Neural cell (in vitro differentiated cells): ENCODE measurements at regions not wholly inside any gene's neighbourhood (a gene's known extent, or its start where the extent isn't known, plus 50 kb on each side); places are given as distances from the start of the nearest gene placed in this dataset.

ENCODE experiments used
- H2AFZ ChIP-seq: fragments of 200-600, 300-800 bp; sonication (generic), shearing (Covaris generic); 2 replicates; pipeline ENCODE4 v1.6.0; 2014; ENCODE audit warnings: low read depth, mild to moderate bottlenecking, antibody characterized with exemption, low read length, moderate library complexity
- H3F3A ChIP-seq: fragments of 200-600 bp; shearing (Covaris generic); 2 replicates; pipeline ENCODE4 v1.6.1; 2016; ENCODE audit warnings: mild to moderate bottlenecking, moderate library complexity, mixed read lengths, antibody characterized with exemption, low read length; ENCODE audit not compliant: insufficient read depth, poor library complexity, severe bottlenecking
- H3K27ac ChIP-seq: fragments of 200-600, 300-800 bp; sonication (generic), shearing (Covaris generic); 2 replicates; pipeline ENCODE4 v1.5.1; 2014; ENCODE audit warnings: mild to moderate bottlenecking, low read length, moderate library complexity
- H3K27me3 ChIP-seq: fragments of 300-800, 200-600 bp; sonication (generic), shearing (Covaris generic); 2 replicates; pipeline ENCODE4 v1.6.0; 2014; ENCODE audit warnings: mild to moderate bottlenecking, low read depth, low read length, moderate library complexity; ENCODE audit not compliant: insufficient read depth
- H3K36me3 ChIP-seq: fragments of 300-800, 200-600 bp; sonication (generic), shearing (Covaris generic); 2 replicates; pipeline ENCODE4 v1.5.1; 2014; ENCODE audit warnings: mild to moderate bottlenecking, antibody characterized with exemption, low read length, moderate library complexity; ENCODE audit not compliant: insufficient read depth
- H3K4me2 ChIP-seq: fragments of 300-800, 200-600 bp; sonication (generic), shearing (Covaris generic); 2 replicates; pipeline ENCODE4 v1.6.0; 2014; ENCODE audit warnings: mild to moderate bottlenecking, low read length
- H3K4me3 ChIP-seq: fragments of 300-800, 200-600 bp; sonication (generic), shearing (Covaris generic); 2 replicates; pipeline ENCODE4 v1.5.1; 2014; ENCODE audit warnings: mild to moderate bottlenecking, low read length, moderate library complexity
- H3K79me2 ChIP-seq: fragments of 200-600 bp; shearing (Covaris generic); replicated peaks from 2 replicates; pipeline ENCODE4 v1.6.0; 2014; ENCODE audit warnings: mild to moderate bottlenecking, low read length, moderate library complexity; ENCODE audit not compliant: insufficient read depth
- H3K9ac ChIP-seq: fragments of 300-800, 200-600 bp; sonication (generic), shearing (Covaris generic); 2 replicates; pipeline ENCODE4 v1.6.1; 2016; ENCODE audit warnings: mild to moderate bottlenecking, low read length, mixed read lengths
- H3K9me2 ChIP-seq: fragments of 200-600 bp; shearing (Covaris generic); 2 replicates; pipeline ENCODE4 v1.6.1; 2016; ENCODE audit warnings: mild to moderate bottlenecking, low read length, mixed read lengths; ENCODE audit not compliant: insufficient read depth
- H3K9me3 ChIP-seq: fragments of 200-600, 300-800 bp; sonication (generic), shearing (Covaris generic); 2 replicates; pipeline ENCODE4 v1.6.1; 2016; ENCODE audit warnings: mild to moderate bottlenecking, mixed run types, low read length, moderate library complexity, mixed read lengths
- H4K20me1 ChIP-seq: fragments of 200-600 bp; shearing (Covaris generic); 2 replicates; pipeline ENCODE4 v1.6.1; 2016; ENCODE audit warnings: mild to moderate bottlenecking, mixed run types; ENCODE audit not compliant: insufficient read depth
- EP300 ChIP-seq: fragments of 450-650 bp; conservative IDR thresholded peaks from 2 replicates; pipeline ENCODE4 v1.6.1; 2014; ENCODE audit warnings: antibody characterized with exemption, mild to moderate bottlenecking, moderate library complexity; ENCODE audit not compliant: poor library complexity, severe bottlenecking
- EZH2 ChIP-seq: fragments of 200-600, 300-800 bp; shearing (Covaris generic), sonication (generic); IDR thresholded peaks from 2 replicates; pipeline ENCODE4 v1.6.1; 2014; ENCODE audit warnings: antibody characterized with exemption, low read length, borderline replicate concordance, mild to moderate bottlenecking; ENCODE audit not compliant: insufficient read depth, poor library complexity, severe bottlenecking
- MXI1 ChIP-seq: fragments of 450-650 bp; conservative IDR thresholded peaks from 2 replicates; pipeline ENCODE4 v1.6.1; 2014; ENCODE audit warnings: antibody characterized with exemption, mild to moderate bottlenecking; ENCODE audit not compliant: poor library complexity, severe bottlenecking
- POLR2AphosphoS5 ChIP-seq: IDR thresholded peaks from 2 replicates; pipeline ENCODE4 v1.6.1; 2012
- RAD21 ChIP-seq: fragments of 450-650 bp; conservative IDR thresholded peaks from 2 replicates; pipeline ENCODE4 v1.6.1; 2014; ENCODE audit warnings: antibody characterized with exemption, mild to moderate bottlenecking, moderate library complexity
- SMC3 ChIP-seq: fragments of 450-650 bp; conservative IDR thresholded peaks from 2 replicates; pipeline ENCODE4 v1.6.1; 2014; ENCODE audit warnings: antibody characterized with exemption, mild to moderate bottlenecking, moderate library complexity; ENCODE audit not compliant: poor library complexity
- TAF1 ChIP-seq: IDR thresholded peaks from 2 replicates; pipeline ENCODE4 v1.6.1; 2012; ENCODE audit warnings: low read depth
- TF ChIP-seq, protein P1 (sequence below): fragments of 450-650 bp; IDR thresholded peaks from 2 replicates; pipeline ENCODE4 v1.5.1; 2014; ENCODE audit warnings: antibody characterized with exemption, mild to moderate bottlenecking, moderate library complexity; ENCODE audit not compliant: poor library complexity, severe bottlenecking
- TF ChIP-seq, protein P2 (sequence below): IDR thresholded peaks from 2 replicates; pipeline ENCODE4 v1.6.1; 2012; ENCODE audit warnings: borderline replicate concordance

DNA sequence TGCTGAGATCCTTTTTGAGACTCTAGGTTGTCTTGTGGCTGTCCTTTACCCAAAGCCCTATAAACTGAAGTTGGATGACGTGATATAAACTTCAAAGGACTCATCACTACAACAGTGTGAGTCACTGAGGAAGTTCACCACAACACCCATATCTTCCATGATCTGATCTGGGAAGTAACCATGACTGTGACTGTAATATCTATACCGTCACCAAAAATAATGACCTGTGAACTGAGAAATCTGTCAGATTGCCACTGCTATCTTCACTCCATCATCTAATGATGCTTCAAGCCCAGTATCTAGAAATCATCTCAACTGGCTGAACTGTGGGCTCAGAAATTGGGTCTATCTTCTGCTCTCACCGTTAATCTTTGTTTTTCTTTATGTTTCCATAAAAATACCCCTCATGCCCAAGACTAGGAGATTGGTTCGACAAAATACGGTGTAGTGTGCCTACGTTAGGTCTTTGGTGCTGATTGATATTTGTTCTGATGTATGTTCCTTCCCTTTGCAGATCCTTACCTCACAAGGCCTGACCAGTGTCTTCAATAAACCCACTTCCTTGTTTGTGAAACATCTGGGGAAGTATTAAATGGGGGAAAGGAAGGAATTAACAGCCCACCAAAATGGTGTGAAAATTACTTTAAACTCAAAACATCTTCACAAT lies 78.2 kb downstream of the MYL12B start:
- Histone ChIP-seq H3F3A (no peaks in the 10 kb centered on the region), H3K36me3 (no peaks in the 10 kb centered on the region), H3K27me3 (no peaks in the 10 kb centered on the region), H2AFZ (no peak overlapping the region), H4K20me1 (no peaks in the 10 kb centered on the region), H3K9ac (no peak overlapping the region), H3K27ac (no peak overlapping the region), H3K79me2 (no peaks in the 10 kb centered on the region), H3K4me2 (no peak overlapping the region), H3K4me3 (no peak overlapping the region), H3K9me2 (no peaks in the 10 kb centered on the region), H3K9me3 (no peaks in the 10 kb centered on the region)
- TF ChIP-seq TAF1: no peak
- no peak for TF ChIP-seq SMC3
- TF ChIP-seq POLR2AphosphoS5: no peak

DNA sequence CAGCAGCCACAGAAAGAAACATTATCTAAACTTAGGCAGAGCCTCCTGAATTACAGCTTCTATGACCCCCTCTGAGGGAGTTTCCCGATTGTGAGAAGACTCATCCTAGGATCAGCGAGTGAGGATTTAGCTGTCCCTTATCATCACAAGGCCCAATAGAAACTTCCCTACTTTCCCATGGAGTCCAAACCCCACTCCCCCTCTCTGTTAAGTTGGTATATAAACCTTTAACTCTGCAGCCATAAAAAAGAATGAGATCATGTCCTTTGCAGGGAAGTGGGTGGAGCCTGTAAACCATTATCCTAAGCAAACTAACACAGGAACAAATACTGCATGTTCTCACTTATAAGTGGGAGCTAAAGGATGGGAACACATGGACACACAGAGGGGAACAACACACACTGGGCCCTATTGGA lies 78.8 kb downstream of the MYL12B start:
- H2AFZ ChIP-seq: no peak overlapping the region

More for the DNA sequence above, 78.8 kb downstream of the MYL12B start:
- Histone ChIP-seq H3K4me3 (no peak overlapping the region), H3K36me3 (no peaks in the 10 kb centered on the region), H3K9me3 (no peaks in the 10 kb centered on the region), H3K79me2 (no peaks in the 10 kb centered on the region), H3K9me2 (no peaks in the 10 kb centered on the region), H3K9ac (no peak overlapping the region), H4K20me1 (no peaks in the 10 kb centered on the region), H3K4me2 (no peak overlapping the region), H3K27me3 (no peaks in the 10 kb centered on the region), H3K27ac (no peak overlapping the region), H3F3A (no peaks in the 10 kb centered on the region)
- TF ChIP-seq EP300: no peak
- no peak for TF ChIP-seq SMC3
- no peak for TF ChIP-seq EZH2
- no peak for TF ChIP-seq MXI1
- TF ChIP-seq, protein P1, sequence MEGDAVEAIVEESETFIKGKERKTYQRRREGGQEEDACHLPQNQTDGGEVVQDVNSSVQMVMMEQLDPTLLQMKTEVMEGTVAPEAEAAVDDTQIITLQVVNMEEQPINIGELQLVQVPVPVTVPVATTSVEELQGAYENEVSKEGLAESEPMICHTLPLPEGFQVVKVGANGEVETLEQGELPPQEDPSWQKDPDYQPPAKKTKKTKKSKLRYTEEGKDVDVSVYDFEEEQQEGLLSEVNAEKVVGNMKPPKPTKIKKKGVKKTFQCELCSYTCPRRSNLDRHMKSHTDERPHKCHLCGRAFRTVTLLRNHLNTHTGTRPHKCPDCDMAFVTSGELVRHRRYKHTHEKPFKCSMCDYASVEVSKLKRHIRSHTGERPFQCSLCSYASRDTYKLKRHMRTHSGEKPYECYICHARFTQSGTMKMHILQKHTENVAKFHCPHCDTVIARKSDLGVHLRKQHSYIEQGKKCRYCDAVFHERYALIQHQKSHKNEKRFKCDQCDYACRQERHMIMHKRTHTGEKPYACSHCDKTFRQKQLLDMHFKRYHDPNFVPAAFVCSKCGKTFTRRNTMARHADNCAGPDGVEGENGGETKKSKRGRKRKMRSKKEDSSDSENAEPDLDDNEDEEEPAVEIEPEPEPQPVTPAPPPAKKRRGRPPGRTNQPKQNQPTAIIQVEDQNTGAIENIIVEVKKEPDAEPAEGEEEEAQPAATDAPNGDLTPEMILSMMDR: no peak
- TF ChIP-seq, protein P2, sequence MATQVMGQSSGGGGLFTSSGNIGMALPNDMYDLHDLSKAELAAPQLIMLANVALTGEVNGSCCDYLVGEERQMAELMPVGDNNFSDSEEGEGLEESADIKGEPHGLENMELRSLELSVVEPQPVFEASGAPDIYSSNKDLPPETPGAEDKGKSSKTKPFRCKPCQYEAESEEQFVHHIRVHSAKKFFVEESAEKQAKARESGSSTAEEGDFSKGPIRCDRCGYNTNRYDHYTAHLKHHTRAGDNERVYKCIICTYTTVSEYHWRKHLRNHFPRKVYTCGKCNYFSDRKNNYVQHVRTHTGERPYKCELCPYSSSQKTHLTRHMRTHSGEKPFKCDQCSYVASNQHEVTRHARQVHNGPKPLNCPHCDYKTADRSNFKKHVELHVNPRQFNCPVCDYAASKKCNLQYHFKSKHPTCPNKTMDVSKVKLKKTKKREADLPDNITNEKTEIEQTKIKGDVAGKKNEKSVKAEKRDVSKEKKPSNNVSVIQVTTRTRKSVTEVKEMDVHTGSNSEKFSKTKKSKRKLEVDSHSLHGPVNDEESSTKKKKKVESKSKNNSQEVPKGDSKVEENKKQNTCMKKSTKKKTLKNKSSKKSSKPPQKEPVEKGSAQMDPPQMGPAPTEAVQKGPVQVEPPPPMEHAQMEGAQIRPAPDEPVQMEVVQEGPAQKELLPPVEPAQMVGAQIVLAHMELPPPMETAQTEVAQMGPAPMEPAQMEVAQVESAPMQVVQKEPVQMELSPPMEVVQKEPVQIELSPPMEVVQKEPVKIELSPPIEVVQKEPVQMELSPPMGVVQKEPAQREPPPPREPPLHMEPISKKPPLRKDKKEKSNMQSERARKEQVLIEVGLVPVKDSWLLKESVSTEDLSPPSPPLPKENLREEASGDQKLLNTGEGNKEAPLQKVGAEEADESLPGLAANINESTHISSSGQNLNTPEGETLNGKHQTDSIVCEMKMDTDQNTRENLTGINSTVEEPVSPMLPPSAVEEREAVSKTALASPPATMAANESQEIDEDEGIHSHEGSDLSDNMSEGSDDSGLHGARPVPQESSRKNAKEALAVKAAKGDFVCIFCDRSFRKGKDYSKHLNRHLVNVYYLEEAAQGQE: no peak
- no peak for TF ChIP-seq POLR2AphosphoS5
- TF ChIP-seq TAF1: no peak
- TF ChIP-seq RAD21: no peak
